K562 (cell line): ENCODE measurements at regions not wholly inside any gene's neighbourhood (a gene's known extent, or its start where the extent isn't known, plus 50 kb on each side); places are given as distances from the start of the nearest gene placed in this dataset.

ENCODE experiments used
- GABPA ChIP-seq: fragments of 200-800 bp; sonication (Bioruptor generic); conservative IDR thresholded peaks from 2 replicates; pipeline ENCODE4 v1.6.1; 2016; ENCODE audit warnings: low read depth, missing genetic modification characterization, missing compliant biosample characterization
- KLF1 ChIP-seq: fragments of 450-650 bp; IDR thresholded peaks from 2 replicates; pipeline ENCODE4 v1.6.1; 2016; ENCODE audit warnings: missing genetic modification characterization, missing compliant biosample characterization
- PCBP1 ChIP-seq: fragments of 200-400 bp; formaldehyde crosslinking; IDR thresholded peaks from 2 replicates; pipeline ENCODE4 v1.6.1; 2018; ENCODE audit warnings: mild to moderate bottlenecking, low read depth, low read length; ENCODE audit not compliant: poor library complexity, severe bottlenecking
- SREBF1 ChIP-seq: fragments of 150-350 bp; IDR thresholded peaks from 2 replicates; pipeline ENCODE4 v1.6.1; 2014; ENCODE audit warnings: antibody characterized with exemption, low read depth, low read length, borderline replicate concordance
- ZNF224 ChIP-seq: sonication (generic); formaldehyde crosslinking; IDR thresholded peaks from 2 replicates; pipeline ENCODE4 v1.8.0; 2022; ENCODE audit warnings: mild to moderate bottlenecking, missing genetic modification reagents
- ZNF318 ChIP-seq, 2 experiments: fragments of 450-650 bp; IDR thresholded peaks; 2 replicates each; pipeline ENCODE4 v1.6.1; 2016; ENCODE audit warnings: mild to moderate bottlenecking in 2 of 2, borderline replicate concordance in 1 of 2, low read depth in 1 of 2, moderate library complexity in 1 of 2

- TF ChIP-seq ZNF318 (IDR thresholded peaks at IDR 0.05; ENCODE audit: borderline replicate concordance in 1 of 2, low read depth in 1 of 2) = no peak
- no peak for TF ChIP-seq ZNF224 (CRISPR knock-in tag)
- no peak for TF ChIP-seq PCBP1
- TF ChIP-seq KLF1 = no peak
- no peak for TF ChIP-seq GABPA
- TF ChIP-seq SREBF1 = no peak
Observed at GRCh38 chr7:15143936-15144335, 241.4 kb upstream of the DGKB start (continued).
